ENCODE measurements at regions not wholly inside any gene's neighbourhood (a gene's known extent, or its start where the extent isn't known, plus 50 kb on each side); places are given as distances from the start of the nearest gene placed in this dataset.
"Not testable (repeated sequence)": the region's sequence is repeated elsewhere in the genome, so short reads cannot be mapped to it uniquely, and the experiment has no call there.

DNA sequence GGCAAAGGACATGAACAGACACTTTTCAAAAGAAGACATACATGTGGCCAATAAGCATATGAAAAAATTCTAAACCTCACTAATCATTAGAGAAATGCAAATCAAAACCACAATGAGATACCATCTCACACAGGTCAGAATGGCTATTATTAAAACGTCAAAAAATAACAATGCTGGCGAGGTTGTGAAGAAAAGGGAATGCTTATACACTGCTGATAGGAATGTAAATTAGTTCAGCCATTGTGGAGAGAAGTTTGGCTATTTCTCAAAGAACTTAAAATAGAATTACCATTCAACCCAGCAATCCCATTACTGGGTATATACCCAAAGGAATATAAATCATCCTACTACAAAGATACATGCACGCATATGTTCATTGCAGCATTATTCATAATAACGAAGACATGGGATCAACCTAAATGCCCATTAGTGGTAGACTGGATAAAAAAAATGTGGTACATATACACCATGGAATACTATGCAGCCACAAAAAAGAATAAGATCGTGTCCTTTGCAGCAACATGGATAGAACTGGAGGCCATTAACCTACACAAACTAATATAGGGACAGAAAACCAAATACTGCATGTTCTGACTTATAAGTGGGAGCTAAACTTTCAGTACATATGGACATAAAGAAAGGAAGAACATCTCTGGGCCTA, 101.7 kb downstream of the KLF5 start:
- TF ChIP-seq, protein P1, sequence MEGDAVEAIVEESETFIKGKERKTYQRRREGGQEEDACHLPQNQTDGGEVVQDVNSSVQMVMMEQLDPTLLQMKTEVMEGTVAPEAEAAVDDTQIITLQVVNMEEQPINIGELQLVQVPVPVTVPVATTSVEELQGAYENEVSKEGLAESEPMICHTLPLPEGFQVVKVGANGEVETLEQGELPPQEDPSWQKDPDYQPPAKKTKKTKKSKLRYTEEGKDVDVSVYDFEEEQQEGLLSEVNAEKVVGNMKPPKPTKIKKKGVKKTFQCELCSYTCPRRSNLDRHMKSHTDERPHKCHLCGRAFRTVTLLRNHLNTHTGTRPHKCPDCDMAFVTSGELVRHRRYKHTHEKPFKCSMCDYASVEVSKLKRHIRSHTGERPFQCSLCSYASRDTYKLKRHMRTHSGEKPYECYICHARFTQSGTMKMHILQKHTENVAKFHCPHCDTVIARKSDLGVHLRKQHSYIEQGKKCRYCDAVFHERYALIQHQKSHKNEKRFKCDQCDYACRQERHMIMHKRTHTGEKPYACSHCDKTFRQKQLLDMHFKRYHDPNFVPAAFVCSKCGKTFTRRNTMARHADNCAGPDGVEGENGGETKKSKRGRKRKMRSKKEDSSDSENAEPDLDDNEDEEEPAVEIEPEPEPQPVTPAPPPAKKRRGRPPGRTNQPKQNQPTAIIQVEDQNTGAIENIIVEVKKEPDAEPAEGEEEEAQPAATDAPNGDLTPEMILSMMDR (IDR thresholded peaks at IDR 0.05): not testable (repeated sequence)
- not testable (repeated sequence) for TF ChIP-seq EP300 (IDR thresholded peaks at IDR 0.05)

Data from ovary (tissue), 3 donors.